Embryonic facial prominence (tissue), 1 donor: ENCODE measurements at regions not wholly inside any gene's neighbourhood (a gene's known extent, or its start where the extent isn't known, plus 50 kb on each side); places are given as distances from the start of the nearest gene placed in this dataset.
A peak's percentile ranks its signal among the peaks of the same experiment; 100 is the strongest.

ENCODE experiments used
- DNase-seq: peaks from one replicate; pipeline ENCODE4 v3.0.0-alpha.2; 2016; ENCODE audit errors: extremely low spot score

- DNase-seq, result no peak
Observed at GRCh38 chr3:152516216-152516615, 247.5 kb downstream of the MBNL1 start.

GRCh38 chr3:152517502-152517901 is 248.8 kb downstream of the MBNL1 start:
- no peak for DNase-seq

GRCh38 chr3:152518346-152518745 is 249.6 kb downstream of the MBNL1 start:
- DNase-seq, result no peak

- DNase-seq, result no peak
Observed at GRCh38 chr3:152519376-152519775, 250.6 kb downstream of the MBNL1 start.

GRCh38 chr3:152522036-152522435 is 253.3 kb downstream of the MBNL1 start:
- DNase-seq, result no peak

GRCh38 chr3:152524198-152525140 is 255.7 kb downstream of the MBNL1 start:
- peak; percentile 12 for DNase-seq

- DNase-seq, result no peak
Observed at GRCh38 chr3:152531717-152532116, 263.0 kb downstream of the MBNL1 start.

- DNase-seq, result no peak
Observed at GRCh38 chr3:152538518-152538917, 269.8 kb downstream of the MBNL1 start.

- DNase-seq, result no peak
Observed at GRCh38 chr3:152539191-152539764, 270.5 kb downstream of the MBNL1 start.

GRCh38 chr3:152540120-152540519 is 271.4 kb downstream of the MBNL1 start:
- no peak for DNase-seq

- no peak for DNase-seq
Observed at GRCh38 chr3:152547153-152547552, 278.4 kb downstream of the MBNL1 start.

- DNase-seq, result no peak
Observed at GRCh38 chr3:152549263-152549662, 280.5 kb downstream of the MBNL1 start.

- no peak for DNase-seq
Observed at GRCh38 chr3:152550284-152550683, 281.6 kb downstream of the MBNL1 start.

GRCh38 chr3:152554980-152555379 is 280.0 kb upstream of the P2RY1 start:
- DNase-seq, result no peak

GRCh38 chr3:152555666-152556291 is 279.2 kb upstream of the P2RY1 start:
- no peak for DNase-seq

- DNase-seq, result no peak
Observed at GRCh38 chr3:152556731-152557254, 278.1 kb upstream of the P2RY1 start.

GRCh38 chr3:152557302-152557999 is 277.5 kb upstream of the P2RY1 start:
- no peak for DNase-seq

- DNase-seq, result no peak
Observed at GRCh38 chr3:152558386-152558785, 276.5 kb upstream of the P2RY1 start.

GRCh38 chr3:152559246-152559645 is 275.7 kb upstream of the P2RY1 start:
- DNase-seq, result no peak

- DNase-seq, result no peak
Observed at GRCh38 chr3:152564459-152564858, 270.5 kb upstream of the P2RY1 start.

- DNase-seq, result no peak
Observed at GRCh38 chr3:152574461-152575079, 260.4 kb upstream of the P2RY1 start.
